Stimulated activated CD4-positive, alpha-beta T cell treated with anti-CD3 and anti-CD28 coated beads, Interleukin-4, amount 100 ng/mL, for 1 hour (primary cell): ENCODE measurements at regions not wholly inside any gene's neighbourhood (a gene's known extent, or its start where the extent isn't known, plus 50 kb on each side); places are given as distances from the start of the nearest gene placed in this dataset.

ENCODE experiments used
- DNase-seq: peaks from one replicate; pipeline ENCODE4 v3.0.0-alpha.2; 2020

DNA sequence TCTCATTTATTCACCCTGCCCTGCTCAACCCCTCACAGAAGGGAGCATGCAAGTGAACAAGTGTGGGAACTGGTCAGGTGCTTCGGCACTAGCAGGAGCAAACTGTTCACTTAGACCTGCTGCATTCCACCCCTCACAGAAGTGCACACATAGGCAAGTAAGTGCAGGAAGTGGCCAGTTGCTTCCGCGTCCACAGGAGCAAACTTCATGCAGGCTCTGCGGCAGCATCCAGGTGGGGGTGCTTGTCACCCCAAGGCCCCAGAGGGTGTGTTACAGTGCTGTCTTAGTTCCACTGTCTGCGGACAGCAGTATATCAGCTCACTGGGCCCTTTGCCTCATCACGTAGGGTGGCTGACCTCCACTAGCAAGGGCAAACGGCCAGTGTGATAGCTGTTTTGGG is 167.3 kb upstream of the AVPR1A start:
- no peak for DNase-seq

DNA sequence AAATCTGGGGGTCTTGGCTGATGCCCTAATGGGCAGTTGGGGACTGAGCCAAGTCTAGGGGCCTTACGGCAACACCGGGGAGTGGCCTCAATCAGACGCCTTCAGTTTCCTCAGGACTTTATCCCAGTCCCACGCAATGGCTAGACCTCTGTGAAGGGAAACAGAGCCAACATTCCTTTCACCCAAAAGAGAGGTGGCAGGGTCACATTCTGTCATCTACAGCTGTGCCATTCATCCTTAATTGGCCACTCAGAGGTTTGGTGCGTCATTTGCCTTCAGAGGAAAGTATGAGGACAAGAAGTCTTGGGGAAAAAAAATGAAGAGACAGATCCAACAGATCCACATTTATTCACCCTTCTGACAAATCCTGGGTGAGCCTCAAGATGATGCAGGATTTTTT is 166.9 kb upstream of the AVPR1A start:
- DNase-seq, result no peak

DNA sequence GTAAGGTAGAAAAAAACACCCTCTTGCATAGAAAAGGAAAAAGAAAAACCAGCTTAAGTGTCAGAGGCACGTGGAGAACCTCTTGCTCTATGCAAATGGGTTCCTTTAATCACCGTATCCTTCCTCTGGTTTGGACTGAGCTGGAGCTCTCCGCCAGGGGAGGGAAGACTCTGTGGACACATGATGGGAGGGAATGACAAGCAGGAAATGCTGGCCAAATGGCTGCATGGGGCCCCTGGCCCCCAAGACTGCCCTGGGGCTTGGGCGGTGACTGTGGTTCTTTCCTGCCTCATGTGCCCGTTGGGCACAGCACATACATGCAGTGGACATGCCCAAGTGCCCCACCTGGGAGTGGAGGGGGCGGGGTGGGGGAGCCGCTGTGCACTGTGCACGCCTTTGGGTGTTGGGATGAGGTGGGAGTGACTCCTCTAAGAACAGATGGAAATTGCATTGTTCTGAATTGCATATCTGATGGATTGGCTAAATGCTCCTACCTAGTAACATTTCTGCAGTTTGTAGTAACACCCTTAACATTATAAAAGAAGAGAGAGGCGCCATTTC is 166.4 kb upstream of the AVPR1A start:
- no peak for DNase-seq

DNA sequence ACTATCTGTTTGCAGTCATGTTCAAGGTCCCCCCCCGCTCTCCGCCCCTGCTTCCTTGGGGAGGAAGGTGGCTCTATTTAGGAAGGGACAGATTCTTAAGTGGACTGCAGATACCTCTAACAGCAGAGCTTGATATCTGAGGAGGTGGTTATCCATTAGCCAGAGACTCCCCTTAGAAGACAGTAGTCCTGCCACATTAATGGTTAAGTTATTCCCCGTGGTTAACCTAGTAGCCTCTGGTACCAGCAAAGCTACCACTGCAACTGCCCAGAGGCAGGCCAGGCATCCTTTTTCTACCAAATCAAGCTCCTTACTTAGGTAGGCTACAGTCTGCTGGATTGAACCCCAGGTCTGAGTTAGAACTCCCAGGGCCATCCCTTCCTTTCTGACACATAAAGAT is 162.1 kb upstream of the AVPR1A start:
- DNase-seq, result no peak

DNA sequence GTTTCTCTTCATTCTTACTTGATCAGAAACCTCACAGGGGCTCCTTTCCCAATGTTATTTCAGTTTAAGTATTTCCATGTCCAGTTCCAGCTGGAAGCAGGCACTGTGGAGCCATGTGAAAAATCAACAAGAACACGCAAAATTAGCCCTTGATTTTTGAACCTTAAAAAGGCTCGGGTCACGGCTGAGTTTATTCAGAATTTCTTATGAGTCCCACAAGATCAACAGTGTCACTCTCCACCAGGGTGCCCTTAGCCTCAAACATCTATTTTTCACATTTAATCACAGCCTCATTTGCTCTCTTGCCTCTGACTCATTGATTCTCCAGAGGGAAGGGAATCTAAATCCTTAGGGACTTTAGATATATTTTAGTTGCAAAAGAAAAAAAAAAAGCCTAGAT is 157.7 kb upstream of the AVPR1A start:
- DNase-seq, result no peak

DNA sequence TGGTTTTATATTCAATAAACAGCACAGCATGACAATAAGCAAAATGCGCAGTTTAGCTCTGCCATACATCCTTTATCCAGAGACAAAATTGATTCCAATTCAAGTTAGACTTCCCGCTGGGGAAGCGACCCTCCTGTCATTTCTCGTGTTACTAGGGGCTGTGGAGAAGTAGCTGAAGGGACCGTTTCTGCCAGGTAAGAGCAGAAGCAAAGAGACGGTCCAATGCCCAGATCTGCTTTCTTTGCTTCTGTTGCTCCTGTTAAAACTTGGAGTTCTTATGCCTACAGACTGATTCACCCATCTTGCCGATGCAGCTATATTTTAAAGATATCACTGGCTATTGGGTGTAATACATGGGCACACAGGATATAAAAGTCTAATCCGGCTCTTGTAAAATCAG is 156.8 kb upstream of the AVPR1A start:
- no peak for DNase-seq

DNA sequence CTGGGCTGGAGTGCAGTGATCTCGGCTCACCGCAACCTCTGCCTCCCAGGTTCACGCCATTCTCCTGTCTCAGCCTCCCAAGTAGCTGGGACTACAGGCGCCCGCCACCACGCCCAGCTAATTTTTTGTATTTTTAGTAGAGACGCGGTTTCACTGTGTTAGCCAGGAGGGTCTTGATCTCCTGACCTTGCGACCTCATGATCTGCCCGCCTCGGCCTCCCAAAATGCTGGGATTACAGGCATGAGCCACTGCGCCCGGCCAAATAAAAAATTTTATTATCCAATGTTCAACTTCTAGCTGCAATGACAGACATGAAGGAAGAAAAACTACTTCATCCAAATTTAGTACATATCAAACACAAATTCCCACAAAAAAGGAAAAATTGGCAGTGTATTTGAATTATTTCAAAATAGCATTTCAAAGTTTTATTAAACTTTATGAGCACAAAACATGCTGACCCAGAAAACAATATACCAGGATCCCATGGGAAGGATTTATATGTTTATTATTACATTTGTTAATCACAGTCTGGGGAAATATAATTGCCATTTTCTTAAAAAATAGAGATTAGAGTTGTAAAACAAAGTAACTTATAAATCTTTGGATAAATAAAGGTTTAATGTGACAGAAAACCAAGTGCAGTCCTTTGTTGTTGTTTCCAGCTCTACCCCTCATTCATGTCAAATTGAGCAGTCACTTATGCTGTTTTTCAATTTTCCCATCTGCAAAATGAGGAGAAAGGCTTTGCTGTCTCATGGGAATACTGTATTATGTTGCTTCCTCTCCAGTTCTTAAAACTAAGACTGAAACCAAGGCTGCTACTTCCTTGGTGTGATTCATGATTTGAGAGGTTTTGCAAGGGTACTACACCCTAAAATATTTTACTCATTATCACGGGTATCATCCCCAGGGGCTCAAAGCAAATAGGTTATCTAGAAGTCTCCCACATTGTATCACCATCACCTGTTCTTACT is 155.2 kb upstream of the AVPR1A start:
- no peak for DNase-seq

DNA sequence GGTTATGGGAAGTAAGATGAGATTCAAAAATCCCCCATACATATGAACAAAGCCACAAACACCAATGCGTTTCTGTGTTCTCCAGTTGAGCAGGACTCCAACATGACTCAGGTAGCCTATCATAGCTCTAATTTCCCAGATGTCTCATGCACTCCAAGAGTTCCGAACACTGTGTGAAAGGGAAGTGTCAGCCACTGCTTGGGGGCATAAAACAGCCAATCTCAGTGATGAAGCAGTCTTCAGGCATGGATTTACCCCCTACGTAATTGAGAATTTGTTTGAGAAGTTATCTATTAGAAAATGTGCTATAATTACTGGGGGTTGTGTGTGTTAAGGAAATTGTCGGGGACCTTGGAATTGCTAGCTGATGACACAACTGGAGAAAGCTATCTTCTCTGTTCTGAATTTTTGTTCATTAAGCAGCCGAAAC is 153.9 kb upstream of the AVPR1A start:
- DNase-seq, result no peak

DNA sequence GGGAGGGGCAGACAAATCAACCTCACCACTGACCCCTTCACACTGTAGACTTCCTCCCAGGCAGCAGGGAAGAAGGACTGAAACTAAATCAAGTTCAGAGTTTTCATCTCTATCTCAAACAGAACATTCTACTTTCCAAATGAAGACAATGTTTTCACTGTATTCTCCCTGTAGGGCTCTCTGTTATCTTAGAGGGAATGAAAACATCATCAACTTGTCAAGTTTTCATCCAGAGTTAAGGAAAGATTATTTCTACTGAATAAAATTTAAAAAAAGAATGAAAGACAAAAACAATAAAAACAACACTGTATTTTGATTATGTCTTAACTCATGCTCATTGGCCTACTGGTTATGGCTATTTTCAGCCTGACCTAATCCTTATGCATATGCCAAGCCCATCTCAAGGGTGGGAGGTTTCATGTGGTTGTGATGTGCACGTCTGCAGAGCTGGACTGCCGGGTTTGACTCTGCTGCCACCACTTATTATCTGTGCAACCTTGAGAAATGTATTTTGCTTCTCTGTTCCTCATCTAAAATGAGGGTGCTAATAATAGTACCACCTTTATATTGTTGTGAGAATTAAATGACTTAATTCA is 152.0 kb upstream of the AVPR1A start:
- DNase-seq, result no peak

DNA sequence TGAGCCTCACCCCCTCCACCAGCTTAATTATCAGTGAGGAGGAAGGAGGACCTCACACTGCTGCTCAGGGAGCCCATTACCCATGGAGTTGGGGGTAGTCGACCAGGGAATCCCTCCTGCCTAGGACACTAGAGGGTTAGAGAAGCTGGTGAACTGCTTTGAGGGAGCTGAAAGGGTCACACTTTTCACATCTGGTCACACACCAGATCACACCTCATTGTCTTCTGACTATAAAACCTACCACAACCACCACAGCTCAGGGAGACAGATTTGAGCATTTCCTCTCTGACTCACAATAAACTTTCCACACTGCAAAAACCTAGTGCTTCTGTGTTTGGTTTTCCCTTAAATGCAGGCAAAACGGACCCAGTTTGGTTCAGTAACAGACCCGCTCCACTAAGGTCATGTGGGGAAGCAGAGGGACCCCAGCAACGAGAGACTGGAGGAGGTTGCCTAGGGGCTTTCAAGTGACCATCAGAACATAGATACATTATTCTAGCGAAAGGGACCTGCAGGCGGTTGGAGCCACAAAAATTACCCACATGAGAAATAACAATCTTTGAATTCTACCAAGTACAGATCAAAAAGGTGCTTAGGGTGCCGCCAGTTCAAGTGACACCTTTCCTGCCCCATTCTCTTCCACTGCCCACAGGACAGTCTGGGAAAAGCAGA is 151.4 kb upstream of the AVPR1A start:
- no peak for DNase-seq

DNA sequence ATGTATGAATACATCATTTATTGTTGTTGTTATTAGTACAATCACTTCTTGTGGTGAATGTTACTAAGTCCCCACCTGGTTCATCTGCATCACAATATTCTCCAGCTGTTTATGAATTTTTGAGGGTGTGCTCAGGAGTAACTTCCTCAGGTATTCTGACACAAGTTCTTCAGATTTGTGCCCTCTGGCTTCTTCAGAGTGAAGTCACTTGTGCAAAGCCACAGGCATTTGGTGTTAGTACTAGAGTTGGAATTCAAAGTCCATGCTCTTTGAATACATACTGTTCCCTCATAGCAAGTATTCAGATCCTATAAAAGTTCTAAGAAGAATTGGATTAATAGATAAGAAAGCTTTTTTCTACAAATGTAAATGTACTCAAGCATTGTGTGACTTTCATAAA is 150.3 kb upstream of the AVPR1A start:
- no peak for DNase-seq

DNA sequence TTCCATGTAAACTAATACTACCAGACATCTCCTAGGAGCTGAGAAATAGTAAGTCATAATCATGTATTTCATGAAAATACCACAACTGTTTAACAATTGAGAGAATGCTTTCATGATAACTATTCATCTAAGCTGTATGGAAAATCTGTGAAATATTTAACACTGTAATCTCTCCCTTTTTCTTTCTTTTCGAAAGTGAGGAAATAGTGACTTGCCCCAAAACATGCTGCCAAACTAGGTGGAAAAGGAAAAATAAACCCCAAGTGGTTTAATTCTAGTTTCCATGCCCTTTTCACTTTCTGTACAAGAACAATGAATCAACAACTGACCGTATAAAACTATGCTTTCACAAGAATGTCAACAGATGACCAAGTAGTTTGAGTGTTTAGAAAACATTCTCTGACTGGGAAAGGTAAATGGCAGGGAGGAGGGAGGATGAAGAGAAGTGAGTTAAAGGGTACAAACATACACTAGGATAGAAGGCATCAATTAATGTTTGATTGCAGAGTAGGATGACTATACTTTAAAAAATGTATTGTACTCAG is 147.5 kb upstream of the AVPR1A start:
- no peak for DNase-seq

DNA sequence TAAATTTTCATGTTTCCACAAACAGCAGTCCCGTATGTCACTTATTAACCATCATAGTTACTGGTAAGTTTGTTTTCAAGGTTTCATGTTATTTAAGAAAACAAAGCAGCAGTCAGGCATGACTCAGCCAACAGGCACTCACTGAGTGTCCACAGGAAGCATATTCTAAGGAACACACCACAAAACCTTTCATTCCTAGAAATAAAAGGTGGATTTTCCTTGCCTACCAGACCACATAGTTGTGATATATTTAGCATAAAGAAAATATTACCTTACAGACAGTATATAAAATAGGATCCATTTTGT is 143.3 kb upstream of the AVPR1A start:
- no peak for DNase-seq

DNA sequence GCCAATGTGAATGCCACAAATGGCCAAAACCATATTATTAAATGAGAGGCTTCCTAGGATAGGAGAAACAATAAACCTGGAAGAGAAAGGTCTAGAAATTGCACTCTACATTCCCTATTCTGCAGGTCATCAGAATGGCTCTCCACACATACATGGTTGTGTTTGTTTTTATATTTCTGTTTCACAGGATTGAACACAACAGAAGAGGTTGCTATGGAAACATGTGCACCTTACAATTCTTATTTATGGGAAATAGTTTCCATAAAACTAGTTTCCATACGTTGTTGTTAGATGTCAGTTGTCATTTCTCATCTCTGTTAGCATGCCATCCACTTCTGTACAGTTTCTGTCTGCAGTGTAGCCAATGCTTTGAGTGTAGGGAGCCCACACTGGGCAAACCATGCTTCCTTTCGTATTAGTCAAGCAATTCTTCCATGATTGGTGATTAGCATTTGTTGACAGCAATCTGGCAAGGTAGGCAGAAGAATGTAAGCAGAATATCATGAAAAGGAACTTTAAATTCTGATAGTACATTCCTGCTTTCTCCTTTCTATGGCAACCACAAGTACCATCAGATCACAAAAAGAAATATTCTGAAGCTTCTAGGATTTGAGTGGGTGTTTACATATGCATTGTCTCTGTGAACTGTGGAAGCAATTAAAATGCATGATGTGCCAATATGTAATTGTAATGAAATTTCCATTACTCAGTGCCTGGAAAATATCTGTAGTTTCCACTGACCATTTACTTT is 141.6 kb upstream of the AVPR1A start:
- DNase-seq, result no peak

DNA sequence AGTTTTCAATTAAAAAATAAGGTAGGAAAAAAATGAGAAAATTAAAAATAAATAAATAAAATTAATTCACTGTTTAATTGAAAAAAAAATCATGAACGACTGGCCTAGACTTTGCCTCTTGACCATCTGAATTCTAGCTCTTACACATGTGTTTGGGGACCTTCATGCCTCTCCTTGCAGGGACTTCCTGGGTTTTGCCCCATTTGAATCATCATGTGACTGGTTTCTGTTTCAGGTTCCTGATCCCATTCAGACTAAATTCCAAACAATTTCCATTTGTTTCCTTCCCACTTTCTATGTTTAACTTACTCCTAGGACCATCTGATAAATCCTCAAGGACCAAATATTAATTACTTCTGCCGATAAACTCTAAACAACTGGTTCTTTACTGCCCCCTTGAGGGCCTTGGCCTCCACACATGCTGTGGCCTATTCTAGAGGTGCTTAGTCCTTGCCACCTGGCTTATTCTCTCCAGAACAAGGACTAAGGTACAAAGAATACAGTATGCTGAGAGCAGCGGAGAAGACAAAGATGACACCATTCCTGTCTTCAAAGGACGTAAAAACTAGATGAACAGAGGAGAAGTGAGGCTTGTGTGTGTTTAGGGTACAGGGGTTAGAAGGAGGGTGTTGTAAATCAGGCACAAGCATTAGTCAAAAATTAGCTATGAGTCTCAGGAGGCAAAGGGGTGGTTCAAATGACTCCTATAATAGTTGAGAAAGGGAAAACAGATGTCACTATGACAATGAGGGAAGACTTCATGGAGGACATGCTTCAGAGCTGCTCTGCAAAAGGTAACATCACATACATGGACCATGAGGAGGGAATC is 125.8 kb upstream of the AVPR1A start:
- no peak for DNase-seq

DNA sequence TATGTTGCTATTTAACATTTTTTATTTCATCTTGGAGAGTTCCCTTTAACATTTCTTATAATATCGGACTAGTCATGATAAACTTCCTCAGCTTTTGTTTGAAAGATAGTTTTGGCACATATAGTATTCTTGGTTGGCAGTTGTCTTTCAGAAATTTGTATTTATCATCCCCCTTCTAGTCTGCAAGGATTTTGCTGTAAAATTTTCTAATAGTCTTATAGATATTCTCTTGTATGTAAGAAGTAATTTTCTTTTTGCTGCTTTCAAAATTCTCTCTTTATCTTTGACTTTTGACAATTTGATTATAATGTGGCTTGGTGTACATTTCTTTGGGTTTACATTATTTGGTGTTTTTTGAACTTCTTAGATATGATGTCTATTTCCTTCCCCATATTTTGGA is 116.0 kb upstream of the AVPR1A start:
- DNase-seq, result no peak

DNA sequence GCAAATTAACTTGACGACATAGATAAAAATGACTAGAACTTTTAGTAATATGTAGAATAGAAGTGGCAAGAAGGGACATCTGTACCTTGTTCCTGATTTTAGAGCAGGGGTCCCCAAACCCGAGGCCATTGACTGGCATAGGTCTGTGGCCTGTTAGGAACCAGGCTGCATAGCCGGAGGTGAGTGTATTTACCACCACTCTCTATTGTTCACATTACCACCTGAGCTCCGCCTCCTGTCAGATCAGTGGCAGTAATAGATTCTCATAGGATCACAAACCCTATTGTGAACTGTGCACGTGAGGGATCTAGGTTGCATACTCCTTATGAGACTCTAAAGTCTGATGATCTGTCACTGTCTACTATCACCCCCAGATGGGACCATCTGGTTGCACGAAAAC is 113.6 kb upstream of the AVPR1A start:
- DNase-seq, result no peak

DNA sequence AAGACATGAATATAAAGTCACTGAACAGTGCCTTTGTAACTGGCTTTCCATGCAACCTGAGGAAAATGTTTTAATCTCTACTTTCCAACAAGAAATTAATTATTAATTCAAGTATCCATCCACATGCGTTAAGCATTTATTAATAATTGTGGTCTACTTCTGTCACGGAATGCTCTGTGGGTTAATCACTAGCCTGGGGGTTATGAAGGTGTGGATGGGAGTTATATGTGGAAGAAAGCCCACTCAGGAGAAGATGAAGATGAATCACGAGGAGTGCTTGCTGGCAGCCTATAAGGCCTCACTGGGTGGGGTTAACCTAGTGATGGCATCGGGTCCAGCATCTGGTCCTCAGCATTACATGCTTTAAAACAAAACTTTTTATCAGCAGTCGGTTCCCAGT is 99.5 kb upstream of the AVPR1A start:
- no peak for DNase-seq

DNA sequence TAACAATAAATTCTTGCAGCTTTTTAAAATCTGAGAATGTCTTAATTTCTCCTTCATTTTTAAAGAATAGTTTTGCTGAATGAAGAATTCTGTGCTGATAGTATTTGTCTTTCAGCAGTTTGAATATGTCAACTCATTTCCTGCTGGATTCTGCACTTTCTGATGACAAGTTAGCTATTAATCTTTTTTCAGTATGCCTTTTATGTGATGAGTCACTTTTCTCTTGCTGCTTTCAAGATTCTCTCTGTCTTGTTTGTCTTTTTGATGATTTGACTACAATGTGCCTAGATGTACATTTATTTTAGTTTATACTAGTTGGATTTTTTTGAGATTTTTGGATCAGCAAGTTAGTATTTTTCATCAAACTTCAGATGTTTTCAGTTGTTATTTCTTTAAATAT is 87.9 kb upstream of the AVPR1A start:
- no peak for DNase-seq

DNA sequence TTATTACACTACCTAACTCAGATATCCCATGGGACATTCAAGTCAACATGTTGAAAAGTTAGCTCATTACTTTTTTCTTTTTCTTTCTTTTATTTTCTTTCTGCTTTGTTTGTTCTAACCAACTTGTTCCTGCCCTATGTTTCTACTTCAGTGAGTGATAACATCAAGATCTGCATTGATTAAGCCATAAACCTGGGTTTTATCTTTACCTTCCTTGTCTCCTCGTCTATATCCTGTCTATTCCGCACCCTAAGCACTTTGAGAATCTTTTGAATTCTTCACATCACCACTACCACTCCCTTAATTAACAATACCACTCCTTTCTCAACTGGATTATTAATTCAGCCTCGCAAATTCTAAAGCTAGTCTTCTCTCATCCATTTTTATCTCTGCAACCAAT is 81.9 kb upstream of the AVPR1A start:
- no peak for DNase-seq

DNA sequence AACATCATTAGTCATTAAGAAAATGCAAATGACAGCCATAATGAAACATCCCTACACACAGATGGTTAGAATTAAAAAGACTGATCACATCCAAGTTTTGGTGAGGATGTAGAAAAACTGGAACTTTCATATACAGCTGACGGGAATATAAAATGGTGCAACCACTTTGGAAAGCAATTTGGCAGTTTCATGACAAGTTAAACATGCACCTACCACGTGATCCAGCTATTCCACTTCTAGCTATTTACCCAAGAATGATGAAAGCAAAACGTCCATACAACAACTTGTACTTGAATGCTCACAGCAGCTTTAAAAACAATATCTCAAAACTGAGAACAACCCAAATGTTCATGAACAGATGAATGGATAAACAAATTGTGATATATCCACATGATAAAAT is 77.9 kb upstream of the AVPR1A start:
- no peak for DNase-seq
